HEK293 (cell line): ENCODE measurements at regions not wholly inside any gene's neighbourhood (a gene's known extent, or its start where the extent isn't known, plus 50 kb on each side); places are given as distances from the start of the nearest gene placed in this dataset.

Experiments
- CTCF ChIA-PET: fragments of 350-600 bp; formaldehyde crosslinking; extraction: SDS; loops from one replicate; lab custom pipeline; 2021; ENCODE audit warnings: antibody characterized with exemption; lab: Yijun Ruan, JAX
- POLR2A ChIA-PET: fragments of 300-600 bp; formaldehyde crosslinking; extraction: SDS; loops from one replicate; lab custom pipeline; 2020; ENCODE audit warnings: antibody characterized with exemption, inconsistent platforms; lab: Yijun Ruan, JAX
- H3K27ac ChIP-seq: fragments of 200-500 bp; sonication (Bioruptor generic); 2 replicates; pipeline ENCODE4 v1.5.1; 2014; ENCODE audit warnings: low read depth, low read length, control low read depth, inconsistent platforms; ENCODE audit errors: extremely low read depth
- H3K36me3 ChIP-seq, 2 experiments: fragments of 200-500 bp in 1 of 2; sonication (Bioruptor generic) in 1 of 2; 1 replicate in 1 of 2; 2 replicates in 1 of 2; pipeline ENCODE4 v1.5.1; 2014 to 2017; ENCODE audit warnings: inconsistent platforms in 2 of 2, low read length in 2 of 2; ENCODE audit not compliant: control insufficient read depth in 2 of 2, insufficient read depth in 1 of 2
- H3K4me1 ChIP-seq: fragments of 200-500 bp; sonication (Bioruptor generic); 2 replicates; pipeline ENCODE4 v1.5.1; 2014; ENCODE audit warnings: mild to moderate bottlenecking, low read length, inconsistent platforms; ENCODE audit not compliant: control insufficient read depth, insufficient read depth
- H3K4me3 ChIP-seq: 2 replicates; pipeline ENCODE4 v1.5.1; 2011; ENCODE audit warnings: low read depth, mild to moderate bottlenecking, control low read depth, low read length, moderate library complexity
- H3K9me3 ChIP-seq: fragments of 200-500 bp; sonication (Bioruptor generic); 2 replicates; pipeline ENCODE4 v1.5.1; 2014; ENCODE audit warnings: low read depth, low read length, inconsistent platforms; ENCODE audit not compliant: control insufficient read depth, insufficient read depth
- GLIS2 ChIP-seq: fragments of 450-650 bp; formaldehyde crosslinking; IDR thresholded peaks from 2 replicates; pipeline ENCODE4 v1.5.1; 2016; ENCODE audit warnings: missing biosample characterization, missing genetic modification characterization
- IKZF3 ChIP-seq: fragments of 450-650 bp; IDR thresholded peaks from 2 replicates; pipeline ENCODE4 v1.5.0; 2018; ENCODE audit warnings: missing biosample characterization, mild to moderate bottlenecking, missing genetic modification characterization, moderate library complexity
- OVOL3 ChIP-seq: fragments of 450-650 bp; formaldehyde crosslinking; IDR thresholded peaks from 2 replicates; pipeline ENCODE4 v1.5.1; 2016; ENCODE audit warnings: missing biosample characterization, missing genetic modification characterization
- SP3 ChIP-seq: fragments of 450-650 bp; formaldehyde crosslinking; IDR thresholded peaks from 2 replicates; pipeline ENCODE4 v1.5.1; 2016; ENCODE audit warnings: missing biosample characterization, missing genetic modification characterization
- YY2 ChIP-seq: fragments of 450-650 bp; formaldehyde crosslinking; IDR thresholded peaks from 2 replicates; pipeline ENCODE4 v1.5.1; 2016; ENCODE audit warnings: missing biosample characterization, missing genetic modification characterization
- ZBTB1 ChIP-seq: fragments of 450-650 bp; formaldehyde crosslinking; IDR thresholded peaks from 2 replicates; pipeline ENCODE4 v1.5.1; 2016; ENCODE audit warnings: missing biosample characterization, missing genetic modification characterization
- ZBTB8A ChIP-seq: fragments of 450-650 bp; formaldehyde crosslinking; IDR thresholded peaks from 2 replicates; pipeline ENCODE4 v1.5.1; 2016; ENCODE audit warnings: missing biosample characterization, missing genetic modification characterization
- ZNF133 ChIP-seq: fragments of 450-650 bp; formaldehyde crosslinking; IDR thresholded peaks from 2 replicates; pipeline ENCODE4 v1.5.1; 2016; ENCODE audit warnings: missing biosample characterization, missing genetic modification characterization
- ZNF138 ChIP-seq: fragments of 450-650 bp; formaldehyde crosslinking; IDR thresholded peaks from 2 replicates; pipeline ENCODE4 v1.5.1; 2016; ENCODE audit warnings: missing biosample characterization, missing genetic modification characterization, borderline replicate concordance
- ZNF146 ChIP-seq: fragments of 450-650 bp; formaldehyde crosslinking; IDR thresholded peaks from 2 replicates; pipeline ENCODE4 v1.5.1; 2016; ENCODE audit warnings: missing biosample characterization, missing genetic modification characterization
- ZNF16 ChIP-seq: fragments of 450-650 bp; formaldehyde crosslinking; IDR thresholded peaks from 2 replicates; pipeline ENCODE4 v1.5.1; 2016; ENCODE audit warnings: low read depth, missing biosample characterization, missing genetic modification characterization
- ZNF19 ChIP-seq: fragments of 450-650 bp; formaldehyde crosslinking; IDR thresholded peaks from 2 replicates; pipeline ENCODE4; 2016; ENCODE audit warnings: missing biosample characterization, missing genetic modification characterization, low read depth
- ZNF366 ChIP-seq: fragments of 450-650 bp; formaldehyde crosslinking; conservative IDR thresholded peaks from 2 replicates; pipeline ENCODE4 v1.5.1; 2016; ENCODE audit warnings: missing biosample characterization, missing genetic modification characterization
- ZNF558 ChIP-seq: fragments of 450-650 bp; formaldehyde crosslinking; IDR thresholded peaks from 2 replicates; pipeline ENCODE4 v1.5.1; 2016; ENCODE audit warnings: missing biosample characterization, missing genetic modification characterization
- ZNF561 ChIP-seq: fragments of 450-650 bp; IDR thresholded peaks from 2 replicates; pipeline ENCODE4 v1.5.1; 2018; ENCODE audit warnings: missing biosample characterization, missing genetic modification characterization, borderline replicate concordance
- ZNF677 ChIP-seq: fragments of 450-650 bp; IDR thresholded peaks from 2 replicates; pipeline ENCODE4 v1.5.0; 2018; ENCODE audit warnings: missing biosample characterization, mild to moderate bottlenecking, missing genetic modification characterization, moderate library complexity
- ZNF701 ChIP-seq: fragments of 450-650 bp; formaldehyde crosslinking; IDR thresholded peaks from 2 replicates; pipeline ENCODE4 v1.5.1; 2016; ENCODE audit warnings: missing biosample characterization, missing genetic modification characterization
- ZNF76 ChIP-seq: fragments of 450-650 bp; formaldehyde crosslinking; IDR thresholded peaks from 2 replicates; pipeline ENCODE4; 2016; ENCODE audit warnings: low read depth, missing biosample characterization, missing genetic modification characterization, borderline replicate concordance
- ZNF837 ChIP-seq: fragments of 450-650 bp; formaldehyde crosslinking; IDR thresholded peaks from 2 replicates; pipeline ENCODE4 v1.5.1; 2016; ENCODE audit warnings: missing biosample characterization, missing genetic modification characterization
- TF ChIP-seq, protein P1 (sequence below): fragments of 450-650 bp; formaldehyde crosslinking; IDR thresholded peaks from 2 replicates; pipeline ENCODE4 v1.5.1; 2016; ENCODE audit warnings: missing biosample characterization, missing genetic modification characterization
- TF ChIP-seq, protein P2 (sequence below): fragments of 450-650 bp; formaldehyde crosslinking; IDR thresholded peaks from 2 replicates; pipeline ENCODE4 v1.5.1; 2016; ENCODE audit warnings: missing biosample characterization, missing genetic modification characterization
- TF ChIP-seq, protein P3 (sequence below): fragments of 450-650 bp; formaldehyde crosslinking; IDR thresholded peaks from 2 replicates; pipeline ENCODE4 v1.5.1; 2016; ENCODE audit warnings: missing biosample characterization, missing genetic modification characterization
- TF ChIP-seq, protein P4 (sequence below): fragments of 450-650 bp; formaldehyde crosslinking; IDR thresholded peaks from 2 replicates; pipeline ENCODE4 v1.5.1; 2017; ENCODE audit warnings: missing biosample characterization, missing genetic modification characterization
- TF ChIP-seq, protein P5 (sequence below): fragments of 450-650 bp; formaldehyde crosslinking; IDR thresholded peaks from 2 replicates; pipeline ENCODE4 v1.5.1; 2016; ENCODE audit warnings: missing biosample characterization, missing genetic modification characterization

DNA sequence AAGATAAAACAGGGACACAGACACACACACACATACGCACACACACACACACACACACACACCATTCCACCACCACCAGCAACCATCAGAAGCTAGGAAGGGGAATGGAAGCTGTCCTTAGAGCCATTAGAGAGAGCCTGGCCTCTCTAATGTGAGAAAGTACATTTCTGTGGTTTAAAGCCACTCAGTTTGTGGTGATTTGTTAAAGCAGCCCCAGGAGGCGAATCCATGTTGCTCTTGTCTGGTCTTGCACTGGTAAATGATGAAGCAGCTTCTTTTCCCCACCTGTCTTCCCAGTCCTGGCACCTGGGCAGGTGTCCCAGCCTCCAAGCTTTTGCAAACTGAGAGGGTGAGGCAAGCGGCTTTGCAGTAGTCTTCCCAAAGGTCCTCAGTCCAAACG is 118.9 kb upstream of the KL start (continued):
- TF ChIP-seq, protein P1, sequence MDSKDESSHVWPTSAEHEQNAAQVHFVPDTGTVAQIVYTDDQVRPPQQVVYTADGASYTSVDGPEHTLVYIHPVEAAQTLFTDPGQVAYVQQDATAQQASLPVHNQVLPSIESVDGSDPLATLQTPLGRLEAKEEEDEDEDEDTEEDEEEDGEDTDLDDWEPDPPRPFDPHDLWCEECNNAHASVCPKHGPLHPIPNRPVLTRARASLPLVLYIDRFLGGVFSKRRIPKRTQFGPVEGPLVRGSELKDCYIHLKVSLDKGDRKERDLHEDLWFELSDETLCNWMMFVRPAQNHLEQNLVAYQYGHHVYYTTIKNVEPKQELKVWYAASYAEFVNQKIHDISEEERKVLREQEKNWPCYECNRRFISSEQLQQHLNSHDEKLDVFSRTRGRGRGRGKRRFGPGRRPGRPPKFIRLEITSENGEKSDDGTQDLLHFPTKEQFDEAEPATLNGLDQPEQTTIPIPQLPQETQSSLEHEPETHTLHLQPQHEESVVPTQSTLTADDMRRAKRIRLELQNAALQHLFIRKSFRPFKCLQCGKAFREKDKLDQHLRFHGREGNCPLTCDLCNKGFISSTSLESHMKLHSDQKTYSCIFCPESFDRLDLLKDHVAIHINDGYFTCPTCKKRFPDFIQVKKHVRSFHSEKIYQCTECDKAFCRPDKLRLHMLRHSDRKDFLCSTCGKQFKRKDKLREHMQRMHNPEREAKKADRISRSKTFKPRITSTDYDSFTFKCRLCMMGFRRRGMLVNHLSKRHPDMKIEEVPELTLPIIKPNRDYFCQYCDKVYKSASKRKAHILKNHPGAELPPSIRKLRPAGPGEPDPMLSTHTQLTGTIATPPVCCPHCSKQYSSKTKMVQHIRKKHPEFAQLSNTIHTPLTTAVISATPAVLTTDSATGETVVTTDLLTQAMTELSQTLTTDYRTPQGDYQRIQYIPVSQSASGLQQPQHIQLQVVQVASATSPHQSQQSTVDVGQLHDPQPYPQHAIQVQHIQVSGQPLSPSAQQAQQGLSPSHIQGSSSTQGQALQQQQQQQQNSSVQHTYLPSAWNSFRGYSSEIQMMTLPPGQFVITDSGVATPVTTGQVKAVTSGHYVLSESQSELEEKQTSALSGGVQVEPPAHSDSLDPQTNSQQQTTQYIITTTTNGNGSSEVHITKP (tag by site-specific recombination) = no peak
- no peak for TF ChIP-seq IKZF3 (tag by site-specific recombination)
- TF ChIP-seq, protein P2, sequence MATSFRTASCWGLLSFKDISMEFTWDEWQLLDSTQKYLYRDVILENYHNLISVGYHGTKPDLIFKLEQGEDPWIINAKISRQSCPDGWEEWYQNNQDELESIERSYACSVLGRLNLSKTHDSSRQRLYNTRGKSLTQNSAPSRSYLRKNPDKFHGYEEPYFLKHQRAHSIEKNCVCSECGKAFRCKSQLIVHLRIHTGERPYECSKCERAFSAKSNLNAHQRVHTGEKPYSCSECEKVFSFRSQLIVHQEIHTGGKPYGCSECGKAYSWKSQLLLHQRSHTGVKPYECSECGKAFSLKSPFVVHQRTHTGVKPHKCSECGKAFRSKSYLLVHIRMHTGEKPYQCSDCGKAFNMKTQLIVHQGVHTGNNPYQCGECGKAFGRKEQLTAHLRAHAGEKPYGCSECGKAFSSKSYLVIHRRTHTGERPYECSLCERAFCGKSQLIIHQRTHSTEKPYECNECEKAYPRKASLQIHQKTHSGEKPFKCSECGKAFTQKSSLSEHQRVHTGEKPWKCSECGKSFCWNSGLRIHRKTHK (tag by site-specific recombination) = no peak
- no peak for TF ChIP-seq ZNF76 (tag by site-specific recombination)
- TF ChIP-seq ZNF837 (tag by site-specific recombination) = no peak
- TF ChIP-seq ZNF138 = no peak
- no peak for TF ChIP-seq ZNF561 (tag by site-specific recombination)

DNA sequence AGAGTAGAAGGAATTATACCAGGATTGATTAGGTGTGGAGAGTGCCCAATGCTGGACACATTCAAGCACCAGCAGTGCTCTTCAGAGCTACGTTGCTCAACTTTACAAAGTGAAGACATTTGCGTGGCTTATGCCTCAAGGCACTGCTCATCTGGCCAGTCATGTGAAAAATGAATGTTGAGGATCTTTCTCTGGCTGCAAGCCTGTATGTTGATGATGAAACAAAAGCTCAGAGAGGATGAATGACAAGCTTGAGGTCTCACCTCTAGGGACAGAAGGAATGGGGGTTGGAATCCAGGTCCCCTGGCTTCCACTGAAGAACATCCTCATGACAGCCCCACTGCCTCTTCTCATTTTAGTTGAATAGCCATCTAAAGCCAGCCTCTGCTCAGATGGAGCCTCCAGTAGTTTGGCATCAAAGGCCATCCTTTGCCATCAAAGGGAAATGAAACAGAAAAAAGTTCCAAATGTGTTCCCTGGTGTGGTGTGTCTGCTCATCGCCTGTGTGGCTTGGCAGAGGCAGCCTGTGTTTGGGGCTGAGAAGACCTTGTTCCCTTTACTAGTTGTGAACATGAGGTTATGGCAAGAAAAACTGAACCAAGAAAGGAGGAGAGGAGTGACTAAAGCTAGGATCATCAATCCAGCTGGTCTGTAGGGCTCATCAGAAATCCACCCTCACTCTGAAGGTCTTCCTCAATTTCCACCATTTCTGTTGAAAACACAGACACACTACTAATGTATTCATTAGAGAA is 114.0 kb upstream of the KL start:
- H3K4me3 ChIP-seq = no peak overlapping the region
- ChIA-PET CTCF (interaction anchor here (1.1 kb wide), 1 partner anchor 14 kb away, joined by 3 read pairs; no protein-coding TSS in a partner anchor), POLR2A (no interaction called here)
- no peaks in the 10 kb centered on the region for H3K36me3 ChIP-seq
- H3K27ac ChIP-seq = no peak overlapping the region
- H3K9me3 ChIP-seq = no peaks in the 10 kb centered on the region
- TF ChIP-seq, protein P3, sequence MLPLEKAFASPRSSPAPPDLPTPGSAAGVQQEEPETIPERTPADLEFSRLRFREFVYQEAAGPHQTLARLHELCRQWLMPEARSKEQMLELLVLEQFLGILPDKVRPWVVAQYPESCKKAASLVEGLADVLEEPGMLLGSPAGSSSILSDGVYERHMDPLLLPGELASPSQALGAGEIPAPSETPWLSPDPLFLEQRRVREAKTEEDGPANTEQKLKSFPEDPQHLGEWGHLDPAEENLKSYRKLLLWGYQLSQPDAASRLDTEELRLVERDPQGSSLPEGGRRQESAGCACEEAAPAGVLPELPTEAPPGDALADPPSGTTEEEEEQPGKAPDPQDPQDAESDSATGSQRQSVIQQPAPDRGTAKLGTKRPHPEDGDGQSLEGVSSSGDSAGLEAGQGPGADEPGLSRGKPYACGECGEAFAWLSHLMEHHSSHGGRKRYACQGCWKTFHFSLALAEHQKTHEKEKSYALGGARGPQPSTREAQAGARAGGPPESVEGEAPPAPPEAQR (tag by site-specific recombination) = no peak
- TF ChIP-seq, protein P4, sequence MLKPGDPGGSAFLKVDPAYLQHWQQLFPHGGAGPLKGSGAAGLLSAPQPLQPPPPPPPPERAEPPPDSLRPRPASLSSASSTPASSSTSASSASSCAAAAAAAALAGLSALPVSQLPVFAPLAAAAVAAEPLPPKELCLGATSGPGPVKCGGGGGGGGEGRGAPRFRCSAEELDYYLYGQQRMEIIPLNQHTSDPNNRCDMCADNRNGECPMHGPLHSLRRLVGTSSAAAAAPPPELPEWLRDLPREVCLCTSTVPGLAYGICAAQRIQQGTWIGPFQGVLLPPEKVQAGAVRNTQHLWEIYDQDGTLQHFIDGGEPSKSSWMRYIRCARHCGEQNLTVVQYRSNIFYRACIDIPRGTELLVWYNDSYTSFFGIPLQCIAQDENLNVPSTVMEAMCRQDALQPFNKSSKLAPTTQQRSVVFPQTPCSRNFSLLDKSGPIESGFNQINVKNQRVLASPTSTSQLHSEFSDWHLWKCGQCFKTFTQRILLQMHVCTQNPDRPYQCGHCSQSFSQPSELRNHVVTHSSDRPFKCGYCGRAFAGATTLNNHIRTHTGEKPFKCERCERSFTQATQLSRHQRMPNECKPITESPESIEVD (tag by site-specific recombination) = no peak
- TF ChIP-seq ZNF19 (no peak), ZNF701 (tag by site-specific recombination) (no peak), OVOL3 (no peak), ZNF677 (tag by site-specific recombination) (no peak), ZNF146 (tag by site-specific recombination) (no peak), ZBTB1 (tag by site-specific recombination) (no peak), ZNF133 (no peak), YY2 (no peak), ZNF366 (tag by site-specific recombination) (no peak), SP3 (no peak), ZBTB8A (tag by site-specific recombination) (no peak), ZNF16 (no peak), ZNF558 (no peak), GLIS2 (tag by site-specific recombination) (no peak)
- TF ChIP-seq, protein P5, sequence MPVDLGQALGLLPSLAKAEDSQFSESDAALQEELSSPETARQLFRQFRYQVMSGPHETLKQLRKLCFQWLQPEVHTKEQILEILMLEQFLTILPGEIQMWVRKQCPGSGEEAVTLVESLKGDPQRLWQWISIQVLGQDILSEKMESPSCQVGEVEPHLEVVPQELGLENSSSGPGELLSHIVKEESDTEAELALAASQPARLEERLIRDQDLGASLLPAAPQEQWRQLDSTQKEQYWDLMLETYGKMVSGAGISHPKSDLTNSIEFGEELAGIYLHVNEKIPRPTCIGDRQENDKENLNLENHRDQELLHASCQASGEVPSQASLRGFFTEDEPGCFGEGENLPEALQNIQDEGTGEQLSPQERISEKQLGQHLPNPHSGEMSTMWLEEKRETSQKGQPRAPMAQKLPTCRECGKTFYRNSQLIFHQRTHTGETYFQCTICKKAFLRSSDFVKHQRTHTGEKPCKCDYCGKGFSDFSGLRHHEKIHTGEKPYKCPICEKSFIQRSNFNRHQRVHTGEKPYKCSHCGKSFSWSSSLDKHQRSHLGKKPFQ (tag by site-specific recombination) = no peak
- no peaks in the 10 kb centered on the region for H3K4me1 ChIP-seq
